ENCODE measurements at regions not wholly inside any gene's neighbourhood (a gene's known extent, or its start where the extent isn't known, plus 50 kb on each side); places are given as distances from the start of the nearest gene placed in this dataset.

- Histone ChIP-seq H3K4me3 (ENCODE audit: control insufficient read depth in 1 of 7, extremely low read depth in 1 of 7, insufficient read depth in 4 of 7, low read depth in 2 of 7, low read length in 6 of 7) (no peak overlapping the region), H3K4me1 (ENCODE audit: control extremely low read depth in 1 of 4, control insufficient read depth in 4 of 4, insufficient read depth in 4 of 4, low read length in 3 of 4) (no peaks in the 10 kb centered on the region), H3K27me3 (replicated peaks in 2 of 5; ENCODE audit: control insufficient read depth in 4 of 5, insufficient read depth in 5 of 5, low read length in 4 of 5) (no peaks in the 10 kb centered on the region), H3K27ac (ENCODE audit: insufficient read depth in 1 of 2, low read depth in 1 of 2, low read length in 2 of 2, poor library complexity in 1 of 2, severe bottlenecking in 2 of 2) (no peak overlapping the region), H3K36me3 (ENCODE audit: control insufficient read depth in 4 of 4, insufficient read depth in 4 of 4, low read length in 3 of 4) (no peaks in the 10 kb centered on the region), H3K9me3 (ENCODE audit: control extremely low read depth in 1 of 5, control insufficient read depth in 4 of 5, insufficient read depth in 2 of 5, low read depth in 1 of 5, low read length in 4 of 5) (no peaks in the 10 kb centered on the region)
- no CpG with 5 or more reads among the region's 1 CpG for WGBS (ENCODE audit: insufficient coverage)
- POLR2A ChIA-PET, result no interaction called here
- CTCF ChIA-PET, result no interaction called here
- DNase-seq, result no peak
These were observed 420.3 kb upstream of the MMADHC start for GRCh38 chr2:150007815-150008430.

- H3K27ac ChIP-seq (ENCODE audit: insufficient read depth in 1 of 2, low read depth in 1 of 2, low read length in 2 of 2, poor library complexity in 1 of 2, severe bottlenecking in 2 of 2), result no peak overlapping the region
- no peaks in the 10 kb centered on the region for H3K4me1 ChIP-seq (ENCODE audit: control extremely low read depth in 1 of 4, control insufficient read depth in 4 of 4, insufficient read depth in 4 of 4, low read length in 3 of 4)
- WGBS (ENCODE audit: insufficient coverage), result no CpG with 5 or more reads among the region's 4 CpGs
- CTCF ChIA-PET, result no interaction called here
- H3K9me3 ChIP-seq (ENCODE audit: control extremely low read depth in 1 of 5, control insufficient read depth in 4 of 5, insufficient read depth in 2 of 5, low read depth in 1 of 5, low read length in 4 of 5), result no peaks in the 10 kb centered on the region
- H3K4me3 ChIP-seq (ENCODE audit: control insufficient read depth in 1 of 7, extremely low read depth in 1 of 7, insufficient read depth in 4 of 7, low read depth in 2 of 7, low read length in 6 of 7), result no peak overlapping the region
- H3K27me3 ChIP-seq (replicated peaks in 2 of 5; ENCODE audit: control insufficient read depth in 4 of 5, insufficient read depth in 5 of 5, low read length in 4 of 5), result no peaks in the 10 kb centered on the region
- POLR2A ChIA-PET, result no interaction called here
- no peak for DNase-seq
- H3K36me3 ChIP-seq (ENCODE audit: control insufficient read depth in 4 of 4, insufficient read depth in 4 of 4, low read length in 3 of 4), result no peaks in the 10 kb centered on the region
These were observed 419.0 kb upstream of the MMADHC start for GRCh38 chr2:150006591-150006990.

- H3K4me3 ChIP-seq (ENCODE audit: control insufficient read depth in 1 of 7, extremely low read depth in 1 of 7, insufficient read depth in 4 of 7, low read depth in 2 of 7, low read length in 6 of 7), result no peak overlapping the region
- H3K9me3 ChIP-seq (ENCODE audit: control extremely low read depth in 1 of 5, control insufficient read depth in 4 of 5, insufficient read depth in 2 of 5, low read depth in 1 of 5, low read length in 4 of 5), result no peaks in the 10 kb centered on the region
- WGBS (ENCODE audit: insufficient coverage), result 86% methylated on average over 1 of the region's 1 CpG
- H3K4me1 ChIP-seq (ENCODE audit: control extremely low read depth in 1 of 4, control insufficient read depth in 4 of 4, insufficient read depth in 4 of 4, low read length in 3 of 4), result no peaks in the 10 kb centered on the region
- H3K36me3 ChIP-seq (ENCODE audit: control insufficient read depth in 4 of 4, insufficient read depth in 4 of 4, low read length in 3 of 4), result no peaks in the 10 kb centered on the region
- CTCF ChIA-PET, result no interaction called here
- H3K27me3 ChIP-seq (replicated peaks in 2 of 5; ENCODE audit: control insufficient read depth in 4 of 5, insufficient read depth in 5 of 5, low read length in 4 of 5), result no peaks in the 10 kb centered on the region
- POLR2A ChIA-PET, result no interaction called here
- no peak for DNase-seq
- no peak overlapping the region for H3K27ac ChIP-seq (ENCODE audit: insufficient read depth in 1 of 2, low read depth in 1 of 2, low read length in 2 of 2, poor library complexity in 1 of 2, severe bottlenecking in 2 of 2)
These were observed 416.0 kb upstream of the MMADHC start for GRCh38 chr2:150003544-150003943.

- H3K4me3 ChIP-seq (ENCODE audit: control insufficient read depth in 1 of 7, extremely low read depth in 1 of 7, insufficient read depth in 4 of 7, low read depth in 2 of 7, low read length in 6 of 7), result no peak overlapping the region
- DNase-seq, result no peak
- POLR2A ChIA-PET, result no interaction called here
- no peaks in the 10 kb centered on the region for H3K36me3 ChIP-seq (ENCODE audit: control insufficient read depth in 4 of 4, insufficient read depth in 4 of 4, low read length in 3 of 4)
- no peak overlapping the region for H3K27ac ChIP-seq (ENCODE audit: insufficient read depth in 1 of 2, low read depth in 1 of 2, low read length in 2 of 2, poor library complexity in 1 of 2, severe bottlenecking in 2 of 2)
- H3K4me1 ChIP-seq (ENCODE audit: control extremely low read depth in 1 of 4, control insufficient read depth in 4 of 4, insufficient read depth in 4 of 4, low read length in 3 of 4), result no peaks in the 10 kb centered on the region
- CTCF ChIA-PET, result no interaction called here
- WGBS (ENCODE audit: insufficient coverage), result no CpG with 5 or more reads among the region's 4 CpGs
- no peaks in the 10 kb centered on the region for H3K27me3 ChIP-seq (replicated peaks in 2 of 5; ENCODE audit: control insufficient read depth in 4 of 5, insufficient read depth in 5 of 5, low read length in 4 of 5)
- H3K9me3 ChIP-seq (ENCODE audit: control extremely low read depth in 1 of 5, control insufficient read depth in 4 of 5, insufficient read depth in 2 of 5, low read depth in 1 of 5, low read length in 4 of 5), result no peaks in the 10 kb centered on the region
These were observed 414.2 kb upstream of the MMADHC start for GRCh38 chr2:150001788-150002187.

- no peak overlapping the region for H3K4me3 ChIP-seq (ENCODE audit: control insufficient read depth in 1 of 7, extremely low read depth in 1 of 7, insufficient read depth in 4 of 7, low read depth in 2 of 7, low read length in 6 of 7)
- no peak overlapping the region for H3K27ac ChIP-seq (ENCODE audit: insufficient read depth in 1 of 2, low read depth in 1 of 2, low read length in 2 of 2, poor library complexity in 1 of 2, severe bottlenecking in 2 of 2)
- ChIA-PET POLR2A (no interaction called here), CTCF (no interaction called here)
- DNase-seq, result no peak
- no peaks in the 10 kb centered on the region for H3K27me3 ChIP-seq (replicated peaks in 2 of 5; ENCODE audit: control insufficient read depth in 4 of 5, insufficient read depth in 5 of 5, low read length in 4 of 5)
- H3K9me3 ChIP-seq (ENCODE audit: control extremely low read depth in 1 of 5, control insufficient read depth in 4 of 5, insufficient read depth in 2 of 5, low read depth in 1 of 5, low read length in 4 of 5), result no peaks in the 10 kb centered on the region
- WGBS (ENCODE audit: insufficient coverage), result 87% methylated on average over 3 of the region's 3 CpGs
- H3K36me3 ChIP-seq (ENCODE audit: control insufficient read depth in 4 of 4, insufficient read depth in 4 of 4, low read length in 3 of 4), result no peaks in the 10 kb centered on the region
- no peaks in the 10 kb centered on the region for H3K4me1 ChIP-seq (ENCODE audit: control extremely low read depth in 1 of 4, control insufficient read depth in 4 of 4, insufficient read depth in 4 of 4, low read length in 3 of 4)
These were observed 409.3 kb upstream of the MMADHC start for GRCh38 chr2:149996901-149997300.

- no peaks in the 10 kb centered on the region for H3K9me3 ChIP-seq (ENCODE audit: control extremely low read depth in 1 of 5, control insufficient read depth in 4 of 5, insufficient read depth in 2 of 5, low read depth in 1 of 5, low read length in 4 of 5)
- no peaks in the 10 kb centered on the region for H3K27me3 ChIP-seq (replicated peaks in 2 of 5; ENCODE audit: control insufficient read depth in 4 of 5, insufficient read depth in 5 of 5, low read length in 4 of 5)
- H3K36me3 ChIP-seq (ENCODE audit: control insufficient read depth in 4 of 4, insufficient read depth in 4 of 4, low read length in 3 of 4), result no peaks in the 10 kb centered on the region
- no peaks in the 10 kb centered on the region for H3K4me1 ChIP-seq (ENCODE audit: control extremely low read depth in 1 of 4, control insufficient read depth in 4 of 4, insufficient read depth in 4 of 4, low read length in 3 of 4)
- no peak overlapping the region for H3K27ac ChIP-seq (ENCODE audit: insufficient read depth in 1 of 2, low read depth in 1 of 2, low read length in 2 of 2, poor library complexity in 1 of 2, severe bottlenecking in 2 of 2)
- no peak overlapping the region for H3K4me3 ChIP-seq (ENCODE audit: control insufficient read depth in 1 of 7, extremely low read depth in 1 of 7, insufficient read depth in 4 of 7, low read depth in 2 of 7, low read length in 6 of 7)
- CTCF ChIA-PET, result no interaction called here
- POLR2A ChIA-PET, result no interaction called here
- DNase-seq, result no peak
- WGBS (ENCODE audit: insufficient coverage), result 97% methylated on average over 3 of the region's 9 CpGs
These were observed 406.6 kb upstream of the MMADHC start for GRCh38 chr2:149994057-149994728.

GRCh38 chr2:149993316-149993715 lies 405.7 kb upstream of the MMADHC start:
- H3K4me3 ChIP-seq (ENCODE audit: control insufficient read depth in 1 of 7, extremely low read depth in 1 of 7, insufficient read depth in 4 of 7, low read depth in 2 of 7, low read length in 6 of 7), result no peak overlapping the region
- H3K27me3 ChIP-seq (replicated peaks in 2 of 5; ENCODE audit: control insufficient read depth in 4 of 5, insufficient read depth in 5 of 5, low read length in 4 of 5), result no peaks in the 10 kb centered on the region
- no peaks in the 10 kb centered on the region for H3K9me3 ChIP-seq (ENCODE audit: control extremely low read depth in 1 of 5, control insufficient read depth in 4 of 5, insufficient read depth in 2 of 5, low read depth in 1 of 5, low read length in 4 of 5)
- H3K27ac ChIP-seq (ENCODE audit: insufficient read depth in 1 of 2, low read depth in 1 of 2, low read length in 2 of 2, poor library complexity in 1 of 2, severe bottlenecking in 2 of 2), result no peak overlapping the region
- 100% methylated on average over 1 of the region's 1 CpG for WGBS (ENCODE audit: insufficient coverage)
- no peaks in the 10 kb centered on the region for H3K4me1 ChIP-seq (ENCODE audit: control extremely low read depth in 1 of 4, control insufficient read depth in 4 of 4, insufficient read depth in 4 of 4, low read length in 3 of 4)
- POLR2A ChIA-PET, result no interaction called here
- no peaks in the 10 kb centered on the region for H3K36me3 ChIP-seq (ENCODE audit: control insufficient read depth in 4 of 4, insufficient read depth in 4 of 4, low read length in 3 of 4)
- CTCF ChIA-PET, result no interaction called here
- DNase-seq, result no peak

All from common myeloid progenitor, CD34-positive (primary cell).